GM18508 (cell line): ENCODE measurements at regions not wholly inside any gene's neighbourhood (a gene's known extent, or its start where the extent isn't known, plus 50 kb on each side); places are given as distances from the start of the nearest gene placed in this dataset.

Experiments used
- ATAC-seq: cut with Tn5 transposase; IDR thresholded peaks from one replicate; pipeline ENCODE4 v1.9.1; 2021; ENCODE audit warnings: moderate number of reproducible peaks; ENCODE audit not compliant: insufficient read depth, unreplicated experiment

- ATAC-seq = no peak
Measured at GRCh38 chr1:200323856-200324400, 85.9 kb downstream of the ZNF281 start.

- ATAC-seq = no peak
Measured at GRCh38 chr1:200319148-200319547, 90.7 kb downstream of the ZNF281 start.

- no peak for ATAC-seq
Measured at GRCh38 chr1:200317236-200317635, 92.6 kb downstream of the ZNF281 start.

- ATAC-seq = no peak
Measured at GRCh38 chr1:200316148-200316803, 93.6 kb downstream of the ZNF281 start.

GRCh38 chr1:200314085-200314750, 95.6 kb downstream of the ZNF281 start:
- no peak for ATAC-seq

- no peak for ATAC-seq
Measured at GRCh38 chr1:200311256-200311655, 98.6 kb downstream of the ZNF281 start.

- no peak for ATAC-seq
Measured at GRCh38 chr1:200310824-200311223, 99.0 kb downstream of the ZNF281 start.

GRCh38 chr1:200307755-200308066, 102.1 kb downstream of the ZNF281 start:
- no peak for ATAC-seq

GRCh38 chr1:200306944-200307754, 102.7 kb downstream of the ZNF281 start:
- no peak for ATAC-seq

GRCh38 chr1:200305806-200306205, 104.0 kb downstream of the ZNF281 start:
- no peak for ATAC-seq

GRCh38 chr1:200304171-200304570, 105.7 kb downstream of the ZNF281 start:
- no peak for ATAC-seq

- no peak for ATAC-seq
Measured at GRCh38 chr1:200302921-200303290, 106.9 kb downstream of the ZNF281 start.

- no peak for ATAC-seq
Measured at GRCh38 chr1:200302192-200302920, 107.5 kb downstream of the ZNF281 start.

- no peak for ATAC-seq
Measured at GRCh38 chr1:200301152-200301551, 108.7 kb downstream of the ZNF281 start.

- ATAC-seq = no peak
Measured at GRCh38 chr1:200299571-200299970, 110.3 kb downstream of the ZNF281 start.

GRCh38 chr1:200298242-200298641, 111.6 kb downstream of the ZNF281 start:
- no peak for ATAC-seq

GRCh38 chr1:200296091-200296661, 113.7 kb downstream of the ZNF281 start:
- no peak for ATAC-seq

- ATAC-seq = no peak
Measured at GRCh38 chr1:200294241-200294640, 115.6 kb downstream of the ZNF281 start.

GRCh38 chr1:200292699-200293098, 117.1 kb downstream of the ZNF281 start:
- no peak for ATAC-seq

GRCh38 chr1:200291106-200291505, 118.7 kb downstream of the ZNF281 start:
- ATAC-seq = no peak
